GM19463 (cell line): ENCODE measurements at regions not wholly inside any gene's neighbourhood (a gene's known extent, or its start where the extent isn't known, plus 50 kb on each side); places are given as distances from the start of the nearest gene placed in this dataset.
"Not testable (repeated sequence)": the region's sequence is repeated elsewhere in the genome, so short reads cannot be mapped to it uniquely, and the experiment has no call there.

Source experiments
- ATAC-seq: cut with Tn5 transposase; IDR thresholded peaks from one replicate; pipeline ENCODE4 v1.9.1; 2021; ENCODE audit warnings: mild to moderate bottlenecking, moderate library complexity; ENCODE audit not compliant: unreplicated experiment

- peak; percentile 81 for ATAC-seq
These were observed 145.5 kb upstream of the CTAGE1 start for GRCh38 chr18:22563164-22563583.

GRCh38 chr18:22564036-22564435 is 146.3 kb upstream of the CTAGE1 start:
- no peak for ATAC-seq

- ATAC-seq = no peak
These were observed 149.1 kb upstream of the CTAGE1 start for GRCh38 chr18:22566703-22567420.

- ATAC-seq = no peak
These were observed 150.1 kb upstream of the CTAGE1 start for GRCh38 chr18:22567794-22568193.

GRCh38 chr18:22570492-22570891 is 152.8 kb upstream of the CTAGE1 start:
- ATAC-seq = no peak

- no peak for ATAC-seq
These were observed 154.6 kb upstream of the CTAGE1 start for GRCh38 chr18:22572341-22572740.

GRCh38 chr18:22579271-22579670 is 161.6 kb upstream of the CTAGE1 start:
- ATAC-seq = no peak

GRCh38 chr18:22585333-22585732 is 167.6 kb upstream of the CTAGE1 start:
- no peak for ATAC-seq

- ATAC-seq = no peak
These were observed 168.1 kb upstream of the CTAGE1 start for GRCh38 chr18:22585821-22586220.

- no peak for ATAC-seq
These were observed 173.5 kb upstream of the CTAGE1 start for GRCh38 chr18:22591222-22591621.

GRCh38 chr18:22594155-22594690 is 176.5 kb upstream of the CTAGE1 start:
- no peak for ATAC-seq

- ATAC-seq = no peak
These were observed 183.8 kb upstream of the CTAGE1 start for GRCh38 chr18:22601481-22601880.

GRCh38 chr18:22602456-22602855 is 184.7 kb upstream of the CTAGE1 start:
- ATAC-seq = not testable (repeated sequence)

- no peak for ATAC-seq
These were observed 186.2 kb upstream of the CTAGE1 start for GRCh38 chr18:22603902-22604301.

- no peak for ATAC-seq
These were observed 186.8 kb upstream of the CTAGE1 start for GRCh38 chr18:22604390-22604985.

- ATAC-seq = no peak
These were observed 187.3 kb upstream of the CTAGE1 start for GRCh38 chr18:22604986-22605421.

- no peak for ATAC-seq
These were observed 188.0 kb upstream of the CTAGE1 start for GRCh38 chr18:22605736-22606135.

GRCh38 chr18:22606563-22607283 is 189.0 kb upstream of the CTAGE1 start:
- no peak for ATAC-seq

- ATAC-seq = no peak
These were observed 189.5 kb upstream of the CTAGE1 start for GRCh38 chr18:22607284-22607635.

- no peak for ATAC-seq
These were observed 191.1 kb upstream of the CTAGE1 start for GRCh38 chr18:22608847-22609246.

GRCh38 chr18:22609642-22610041 is 191.9 kb upstream of the CTAGE1 start:
- ATAC-seq = no peak
